Panc1 (cell line): ENCODE measurements at regions not wholly inside any gene's neighbourhood (a gene's known extent, or its start where the extent isn't known, plus 50 kb on each side); places are given as distances from the start of the nearest gene placed in this dataset.

ENCODE experiments used
- ATAC-seq: fragments of 200-7000 bp; cut with Tn5 transposase; 2 replicates; pipeline ENCODE4 v1.9.1; 2020; ENCODE audit warnings: mild to moderate bottlenecking, moderate library complexity
- BruUV-seq: library from RNA; stranded (reverse); fragments of 400-500 nt; replicated peaks from 2 replicates; lab custom pipeline; 2021; lab: Mats Ljungman, UMichigan
- CTCF ChIA-PET: fragments of 300-600 bp; sonication (Branson Sonifier 250); formaldehyde crosslinking; loops from one replicate; lab custom pipeline; 2022; ENCODE audit warnings: antibody characterized with exemption; lab: Charles Lee
- POLR2A ChIA-PET: fragments of 300-600 bp; sonication (Branson Sonifier 250); formaldehyde crosslinking; loops from one replicate; lab custom pipeline; 2022; ENCODE audit warnings: antibody characterized with exemption; lab: Charles Lee
- DNase-seq: peaks from one replicate; pipeline ENCODE4 v3.0.0-alpha.2; 2010; ENCODE audit warnings: low read depth, low spot score
- H3K27ac ChIP-seq: 2 replicates; pipeline ENCODE4 v1.5.1; 2011; ENCODE audit warnings: mild to moderate bottlenecking, low read length, inconsistent platforms
- H3K27me3 ChIP-seq: fragments of 200-500 bp; sonication (Bioruptor generic); 2 replicates; pipeline ENCODE4 v1.6.0; 2014; ENCODE audit warnings: low read length, inconsistent platforms; ENCODE audit not compliant: control insufficient read depth, insufficient read depth
- H3K36me3 ChIP-seq: fragments of 200-500 bp; sonication (Bioruptor generic); 2 replicates; pipeline ENCODE4 v1.5.1; 2014; ENCODE audit warnings: inconsistent platforms, mild to moderate bottlenecking, low read length, moderate library complexity; ENCODE audit not compliant: control insufficient read depth, insufficient read depth
- H3K4me1 ChIP-seq: 2 replicates; pipeline ENCODE4 v1.5.1; 2011; ENCODE audit warnings: inconsistent platforms, mild to moderate bottlenecking, low read length, moderate library complexity; ENCODE audit not compliant: control insufficient read depth, insufficient read depth
- H3K4me3 ChIP-seq, 2 experiments: 2 replicates each; pipeline ENCODE4 v1.5.1; 2011 to 2012; ENCODE audit warnings: low read depth in 2 of 2, low read length in 2 of 2, mild to moderate bottlenecking in 2 of 2, inconsistent platforms in 1 of 2, moderate library complexity in 1 of 2
- H3K9me3 ChIP-seq: fragments of 200-500 bp; sonication (Bioruptor generic); 2 replicates; pipeline ENCODE4 v1.5.1; 2014; ENCODE audit warnings: low read depth, mild to moderate bottlenecking, inconsistent platforms, low read length, moderate library complexity; ENCODE audit not compliant: control insufficient read depth, insufficient read depth
- POLR2AphosphoS5 ChIP-seq: IDR thresholded peaks from 2 replicates; pipeline ENCODE4 v1.6.1; 2012; ENCODE audit warnings: mild to moderate bottlenecking, low read depth, low read length, moderate library complexity
- REST ChIP-seq, 2 experiments: IDR thresholded peaks; 2 replicates each; pipeline ENCODE4 v1.6.1; 2011 to 2012; ENCODE audit warnings: low read depth in 2 of 2, control low read depth in 1 of 2, low read length in 1 of 2, mild to moderate bottlenecking in 1 of 2, moderate library complexity in 1 of 2; ENCODE audit not compliant: insufficient read depth in 1 of 2
- SIN3A ChIP-seq: IDR thresholded peaks from 2 replicates; pipeline ENCODE4 v1.6.1; 2012; ENCODE audit warnings: low read depth, mild to moderate bottlenecking, low read length, moderate library complexity, borderline replicate concordance; ENCODE audit not compliant: insufficient read depth
- TCF7L2 ChIP-seq: IDR thresholded peaks from 2 replicates; pipeline ENCODE4 v1.6.1; 2011; ENCODE audit warnings: mild to moderate bottlenecking, low read depth, low read length, inconsistent platforms
- in situ Hi-C: cut with HindIII; loops from 2 replicates; pipeline ENCODE4 v1.10.0; 2016; ENCODE audit warnings: low sequenced_read_pairs, low pct_unique_long_range_greater_than_20kb
- intact Hi-C: fragments of 100-400 bp; cut with micrococcal nuclease; formaldehyde crosslinking; loops from one replicate; pipeline ENCODE4 v1.10.0; 2022; ENCODE audit not compliant: unreplicated experiment
- TF ChIP-seq, protein P1 (sequence below): fragments of 450-650 bp; IDR thresholded peaks from 2 replicates; pipeline ENCODE4 v1.5.1; 2017; ENCODE audit warnings: mild to moderate bottlenecking

- no peak for DNase-seq
- in situ Hi-C loops (no loop called here), intact Hi-C loops (no loop called here)
- H3K4me1 ChIP-seq, result no peaks in the 10 kb centered on the region
- no peak for TF ChIP-seq REST (IDR thresholded peaks at IDR 0.05; ENCODE audit: insufficient read depth in 1 of 2, low read depth in 2 of 2, low read length in 1 of 2)
- no peak overlapping the region for H3K4me3 ChIP-seq
- H3K36me3 ChIP-seq, result no peaks in the 10 kb centered on the region
- no peak overlapping the region for H3K27ac ChIP-seq
- ATAC-seq, result no peak
- POLR2A ChIA-PET, result no interaction called here
- no peaks in the 10 kb centered on the region for H3K9me3 ChIP-seq
- peaks cover 4% of the 10 kb centered on the region; the same call in 1 of the 2 replicates for H3K27me3 ChIP-seq
- CTCF ChIA-PET, result no interaction called here
- BruUV-seq, result no TSS peak
These were observed 142.5 kb downstream of the KLF13 start for GRCh38 chr15:31468911-31469785.

- no peak for TF ChIP-seq TCF7L2
- H3K27ac ChIP-seq, result no peak overlapping the region
- H3K27me3 ChIP-seq, result peaks cover 4% of the 10 kb centered on the region; the same call in 1 of the 2 replicates
- in situ Hi-C loops, result no loop called here
- H3K9me3 ChIP-seq, result no peaks in the 10 kb centered on the region
- H3K4me3 ChIP-seq, result no peak overlapping the region
- DNase-seq (no peak), ATAC-seq (no peak)
- ChIA-PET CTCF (no interaction called here), POLR2A (no interaction called here)
- no TSS peak for BruUV-seq
- H3K4me1 ChIP-seq, result no peaks in the 10 kb centered on the region
- intact Hi-C loops, result no loop called here
- H3K36me3 ChIP-seq, result no peaks in the 10 kb centered on the region
These were observed 143.3 kb downstream of the KLF13 start for GRCh38 chr15:31469786-31470525.

GRCh38 chr15:31470756-31471155 lies 144.1 kb downstream of the KLF13 start:
- peaks cover 4% of the 10 kb centered on the region; the same call in 1 of the 2 replicates for H3K27me3 ChIP-seq
- no peaks in the 10 kb centered on the region for H3K36me3 ChIP-seq
- H3K9me3 ChIP-seq, result no peaks in the 10 kb centered on the region
- ATAC-seq (no peak), DNase-seq (no peak)
- BruUV-seq, result no TSS peak
- no peak overlapping the region for H3K27ac ChIP-seq
- H3K4me1 ChIP-seq, result no peaks in the 10 kb centered on the region
- intact Hi-C loops, result no loop called here
- ChIA-PET POLR2A (no interaction called here), CTCF (no interaction called here)
- TF ChIP-seq SIN3A (no peak), TCF7L2 (no peak), POLR2AphosphoS5 (no peak), REST (IDR thresholded peaks at IDR 0.05; ENCODE audit: insufficient read depth in 1 of 2, low read depth in 2 of 2, low read length in 1 of 2) (no peak)
- TF ChIP-seq, protein P1, sequence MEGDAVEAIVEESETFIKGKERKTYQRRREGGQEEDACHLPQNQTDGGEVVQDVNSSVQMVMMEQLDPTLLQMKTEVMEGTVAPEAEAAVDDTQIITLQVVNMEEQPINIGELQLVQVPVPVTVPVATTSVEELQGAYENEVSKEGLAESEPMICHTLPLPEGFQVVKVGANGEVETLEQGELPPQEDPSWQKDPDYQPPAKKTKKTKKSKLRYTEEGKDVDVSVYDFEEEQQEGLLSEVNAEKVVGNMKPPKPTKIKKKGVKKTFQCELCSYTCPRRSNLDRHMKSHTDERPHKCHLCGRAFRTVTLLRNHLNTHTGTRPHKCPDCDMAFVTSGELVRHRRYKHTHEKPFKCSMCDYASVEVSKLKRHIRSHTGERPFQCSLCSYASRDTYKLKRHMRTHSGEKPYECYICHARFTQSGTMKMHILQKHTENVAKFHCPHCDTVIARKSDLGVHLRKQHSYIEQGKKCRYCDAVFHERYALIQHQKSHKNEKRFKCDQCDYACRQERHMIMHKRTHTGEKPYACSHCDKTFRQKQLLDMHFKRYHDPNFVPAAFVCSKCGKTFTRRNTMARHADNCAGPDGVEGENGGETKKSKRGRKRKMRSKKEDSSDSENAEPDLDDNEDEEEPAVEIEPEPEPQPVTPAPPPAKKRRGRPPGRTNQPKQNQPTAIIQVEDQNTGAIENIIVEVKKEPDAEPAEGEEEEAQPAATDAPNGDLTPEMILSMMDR, result no peak
- in situ Hi-C loops, result no loop called here
- H3K4me3 ChIP-seq, result no peak overlapping the region
